ENCODE measurements at regions not wholly inside any gene's neighbourhood (a gene's known extent, or its start where the extent isn't known, plus 50 kb on each side); places are given as distances from the start of the nearest gene placed in this dataset.

- no peak for FAIRE-seq
- WGBS (ENCODE audit: insufficient coverage, low coverage, missing lambda C conversion rate) = 0% methylated on average over 3 of the region's 3 CpGs
- BruUV-seq (replicated peaks) = no TSS peak
- no peak for TF ChIP-seq PRDM10 (IDR thresholded peaks at IDR 0.05; ENCODE audit: partially characterized antibody)
- no peak for TF ChIP-seq ZNF133 (CRISPR knock-in tag; IDR thresholded peaks at IDR 0.05)
- TF ChIP-seq BHLHE40 (IDR thresholded peaks at IDR 0.05; ENCODE audit: low read length) = no peak
- TF ChIP-seq RERE (CRISPR knock-in tag; IDR thresholded peaks at IDR 0.05; ENCODE audit: borderline replicate concordance) = no peak
- TF ChIP-seq EHMT2 (IDR thresholded peaks at IDR 0.05) = no peak
- no peak for TF ChIP-seq ZNF24 (IDR thresholded peaks at IDR 0.05)
- TF ChIP-seq CREB1 (IDR thresholded peaks at IDR 0.05) = no peak
- TF ChIP-seq CREB1 (CRISPR knock-in tag; IDR thresholded peaks at IDR 0.05) = no peak
Measured at GRCh38 chr12:67514502-67514901, 134.0 kb upstream of the DYRK2 start.

More at GRCh38 chr12:67514502-67514901, 134.0 kb upstream of the DYRK2 start:
- ATAC-seq (no peak), DNase-seq (ENCODE audit: extremely low read depth in 1 of 4, low spot score in 3 of 4) (no peak)
- Histone ChIP-seq H4K20me1 (replicated peaks; ENCODE audit: control insufficient read depth, insufficient read depth, low read length) (no peaks in the 10 kb centered on the region), H3K9me1 (ENCODE audit: control insufficient read depth, insufficient read depth, low read length) (no peaks in the 10 kb centered on the region), H3K4me1 (replicated peaks in 1 of 2; ENCODE audit: control insufficient read depth in 2 of 2, insufficient read depth in 2 of 2, low read length in 2 of 2) (no peaks in the 10 kb centered on the region), H3K27me3 (ENCODE audit: control insufficient read depth in 2 of 2, insufficient read depth in 2 of 2, low read length in 2 of 2) (peaks cover 7 to 25% of the 10 kb centered on the region in 2 experiments; a peak in 4 of 5 replicates), H3K4me3 (no peak overlapping the region), H3K9ac (ENCODE audit: insufficient read depth in 1 of 2, low read depth in 2 of 2, low read length in 2 of 2) (no peak overlapping the region), H2AFZ (ENCODE audit: low read depth, low read length) (no peak overlapping the region), H3K27ac (ENCODE audit: extremely low read depth, low read depth, low read length) (no peak overlapping the region), H3K4me2 (ENCODE audit: insufficient read depth, low read length) (no peak overlapping the region), H3K36me3 (ENCODE audit: control insufficient read depth, insufficient read depth, low read length) (no peaks in the 10 kb centered on the region), H3K79me2 (ENCODE audit: control insufficient read depth, insufficient read depth, low read length) (no peaks in the 10 kb centered on the region), H3K9me3 (replicated peaks; ENCODE audit: control insufficient read depth, insufficient read depth, low read depth, low read length) (no peaks in the 10 kb centered on the region)
- POLR2A ChIA-PET = interaction anchor here (0.8 kb wide), 1 partner anchor 58 kb away, joined by 3 read pairs; no protein-coding TSS in a partner anchor
- in situ Hi-C loops (cut with MboI) (no loop called here), intact Hi-C loops (cut with micrococcal nuclease) (no loop called here)
- CTCF ChIA-PET (ENCODE audit: low intra/inter-chr PET ratio) = no interaction called here

Data from K562 (cell line).